Nephron progenitor cell (in vitro differentiated cells): ENCODE measurements at regions not wholly inside any gene's neighbourhood (a gene's known extent, or its start where the extent isn't known, plus 50 kb on each side); places are given as distances from the start of the nearest gene placed in this dataset.
A peak's percentile ranks its signal among the peaks of the same experiment; 100 is the strongest.

ENCODE experiments used
- DNase-seq: peaks from one replicate; pipeline ENCODE4 v3.0.0; 2021
- H3K27ac Mint-ChIP-seq: 2 replicates; pipeline ENCODE4 v1.8.0; 2021; ENCODE audit warnings: mild to moderate bottlenecking, moderate library complexity, mixed read lengths
- H3K27me3 Mint-ChIP-seq: 2 replicates; pipeline ENCODE4 v1.8.0; 2021; ENCODE audit warnings: mild to moderate bottlenecking, low read depth, mixed read lengths; ENCODE audit not compliant: poor library complexity
- H3K36me3 Mint-ChIP-seq: 2 replicates; pipeline ENCODE4 v1.8.0; 2021; ENCODE audit warnings: low read depth, mixed read lengths
- H3K4me1 Mint-ChIP-seq: 2 replicates; pipeline ENCODE4 v1.8.0; 2021; ENCODE audit warnings: mixed read lengths
- H3K4me3 Mint-ChIP-seq: 2 replicates; pipeline ENCODE4 v1.8.0; 2021; ENCODE audit warnings: mild to moderate bottlenecking, moderate library complexity, mixed read lengths
- H3K9me3 Mint-ChIP-seq: 2 replicates; pipeline ENCODE4 v1.8.0; 2021; ENCODE audit warnings: mild to moderate bottlenecking, moderate library complexity, mixed read lengths
- TF ChIP-seq, protein P1 (sequence below): fragments of 200-600 bp; sonication (generic); IDR thresholded peaks from 2 replicates; pipeline ENCODE4 v1.5.0; 2021; ENCODE audit warnings: antibody characterized with exemption

DNA sequence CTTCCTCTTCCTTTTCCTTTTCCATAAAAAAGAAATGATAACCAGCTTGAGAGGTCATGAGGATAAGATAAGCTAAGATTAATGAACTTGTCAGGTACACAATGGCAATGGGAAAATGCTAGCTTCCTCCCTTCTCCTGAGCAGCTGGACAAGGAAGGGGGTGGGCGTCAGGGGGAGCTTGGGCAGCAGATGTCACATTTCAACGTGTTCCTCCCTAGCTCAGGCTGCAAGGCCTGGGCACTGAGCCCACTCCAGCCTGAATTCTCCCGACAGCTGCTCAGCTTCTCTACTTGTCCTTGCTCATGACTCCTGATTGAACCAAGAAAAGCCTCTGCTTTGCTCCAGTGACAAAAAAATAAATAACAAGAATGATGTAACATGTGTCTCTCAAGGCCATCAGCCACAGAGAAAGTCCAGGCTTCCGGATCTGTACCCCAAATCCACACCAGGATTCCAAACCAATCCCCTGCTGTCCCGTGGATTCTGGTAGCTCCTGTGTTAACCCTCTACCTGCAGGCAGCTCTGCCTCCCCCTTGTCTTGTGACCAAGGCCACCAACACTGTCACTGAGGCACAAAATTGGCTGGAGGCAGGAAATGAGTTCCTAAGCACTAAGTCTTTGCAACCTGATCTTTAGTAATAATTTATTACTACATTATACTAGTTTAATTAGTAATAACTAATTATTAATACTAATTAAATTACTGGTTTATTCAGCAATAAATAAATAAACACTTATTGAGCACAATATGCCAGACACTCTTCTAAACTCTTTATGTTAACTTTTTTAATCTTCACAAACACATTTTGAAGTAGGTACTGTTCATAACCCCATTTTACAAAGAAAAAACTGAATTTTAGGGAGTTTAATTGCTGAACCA is 146.5 kb downstream of the CCDC34 start:
- Mint-ChIP-seq H3K4me1 (peaks cover 66% of the 10 kb centered on the region), H3K36me3 (peaks cover 16% of the 10 kb centered on the region), H3K9me3 (peaks cover 16% of the 10 kb centered on the region), H3K4me3 (peak overlapping the region; percentile 28), H3K27me3 (no peaks in the 10 kb centered on the region), H3K27ac (peak overlapping the region; percentile 93)
- DNase-seq, result no peak
- TF ChIP-seq, protein P1, sequence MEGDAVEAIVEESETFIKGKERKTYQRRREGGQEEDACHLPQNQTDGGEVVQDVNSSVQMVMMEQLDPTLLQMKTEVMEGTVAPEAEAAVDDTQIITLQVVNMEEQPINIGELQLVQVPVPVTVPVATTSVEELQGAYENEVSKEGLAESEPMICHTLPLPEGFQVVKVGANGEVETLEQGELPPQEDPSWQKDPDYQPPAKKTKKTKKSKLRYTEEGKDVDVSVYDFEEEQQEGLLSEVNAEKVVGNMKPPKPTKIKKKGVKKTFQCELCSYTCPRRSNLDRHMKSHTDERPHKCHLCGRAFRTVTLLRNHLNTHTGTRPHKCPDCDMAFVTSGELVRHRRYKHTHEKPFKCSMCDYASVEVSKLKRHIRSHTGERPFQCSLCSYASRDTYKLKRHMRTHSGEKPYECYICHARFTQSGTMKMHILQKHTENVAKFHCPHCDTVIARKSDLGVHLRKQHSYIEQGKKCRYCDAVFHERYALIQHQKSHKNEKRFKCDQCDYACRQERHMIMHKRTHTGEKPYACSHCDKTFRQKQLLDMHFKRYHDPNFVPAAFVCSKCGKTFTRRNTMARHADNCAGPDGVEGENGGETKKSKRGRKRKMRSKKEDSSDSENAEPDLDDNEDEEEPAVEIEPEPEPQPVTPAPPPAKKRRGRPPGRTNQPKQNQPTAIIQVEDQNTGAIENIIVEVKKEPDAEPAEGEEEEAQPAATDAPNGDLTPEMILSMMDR, result no peak

DNA sequence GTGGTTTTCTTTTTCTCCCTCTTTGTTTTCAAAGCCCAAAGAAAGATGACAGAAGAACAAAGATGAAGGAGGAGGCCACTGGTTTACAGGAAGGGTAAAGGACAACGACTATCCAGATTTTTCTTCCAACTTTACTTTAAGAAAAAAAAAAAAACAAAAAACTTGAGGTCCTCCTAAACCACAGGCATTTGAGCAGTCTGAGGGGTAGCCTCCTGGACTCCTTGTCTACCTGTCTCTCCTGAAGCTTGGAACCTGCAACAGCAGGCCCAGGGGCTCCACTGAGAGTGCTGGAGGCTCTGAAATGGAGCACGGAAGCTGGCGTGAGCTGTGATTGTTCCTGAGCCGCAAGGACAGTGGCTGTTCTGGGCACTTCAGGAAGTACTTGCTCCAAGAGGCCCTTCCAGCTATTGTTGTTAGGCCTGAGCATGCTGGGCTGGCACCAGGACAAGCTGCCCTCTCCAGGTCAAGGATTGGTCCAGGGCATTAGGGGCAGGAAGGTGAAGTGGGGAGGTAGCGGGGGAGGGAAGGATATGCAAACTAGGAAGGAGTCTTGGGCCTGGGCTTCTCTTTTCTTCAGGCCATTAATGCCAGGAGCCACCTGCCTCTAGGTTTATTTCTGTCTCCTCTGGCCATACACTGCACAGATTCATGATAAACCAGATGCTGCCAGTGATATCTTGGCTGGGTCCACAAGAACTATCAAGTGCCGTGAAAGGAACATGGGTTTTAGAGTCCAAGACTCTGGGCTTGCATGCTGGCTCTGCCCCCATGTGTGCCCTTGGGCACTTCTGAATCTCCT is 147.3 kb downstream of the CCDC34 start:
- Mint-ChIP-seq H3K36me3 (peaks cover 22% of the 10 kb centered on the region), H3K27ac (peak overlapping the region; percentile 93), H3K4me1 (peaks cover 66% of the 10 kb centered on the region), H3K4me3 (no peak overlapping the region), H3K27me3 (no peaks in the 10 kb centered on the region), H3K9me3 (peaks cover 16% of the 10 kb centered on the region)
- DNase-seq, result no peak
- TF ChIP-seq, protein P1, result no peak

DNA sequence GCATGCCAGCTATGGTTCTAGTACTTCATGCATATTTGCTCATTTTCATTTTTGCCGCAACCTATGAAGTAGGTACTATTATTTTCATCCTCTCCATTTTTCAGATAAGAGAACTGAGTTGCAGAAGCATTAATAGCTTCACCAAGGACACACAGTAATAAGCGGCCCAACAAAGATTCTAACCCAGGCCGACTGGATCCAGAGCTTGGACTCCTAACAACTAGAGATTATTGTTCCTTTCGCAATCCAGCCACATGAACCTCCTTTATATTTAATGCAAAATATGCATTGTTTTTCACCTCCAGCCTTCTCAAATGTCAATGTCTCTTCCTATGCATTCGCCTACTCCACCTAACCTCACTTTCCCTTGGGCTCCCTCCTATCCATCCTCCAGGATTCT is 148.3 kb downstream of the CCDC34 start:
- DNase-seq, result no peak
- H3K4me3 Mint-ChIP-seq, result no peak overlapping the region
- peaks cover 68% of the 10 kb centered on the region for H3K4me1 Mint-ChIP-seq
- H3K9me3 Mint-ChIP-seq, result peaks cover 15% of the 10 kb centered on the region
- no peak overlapping the region for H3K27ac Mint-ChIP-seq
- TF ChIP-seq, protein P1, result no peak
- peaks cover 27% of the 10 kb centered on the region for H3K36me3 Mint-ChIP-seq
- no peaks in the 10 kb centered on the region for H3K27me3 Mint-ChIP-seq

DNA sequence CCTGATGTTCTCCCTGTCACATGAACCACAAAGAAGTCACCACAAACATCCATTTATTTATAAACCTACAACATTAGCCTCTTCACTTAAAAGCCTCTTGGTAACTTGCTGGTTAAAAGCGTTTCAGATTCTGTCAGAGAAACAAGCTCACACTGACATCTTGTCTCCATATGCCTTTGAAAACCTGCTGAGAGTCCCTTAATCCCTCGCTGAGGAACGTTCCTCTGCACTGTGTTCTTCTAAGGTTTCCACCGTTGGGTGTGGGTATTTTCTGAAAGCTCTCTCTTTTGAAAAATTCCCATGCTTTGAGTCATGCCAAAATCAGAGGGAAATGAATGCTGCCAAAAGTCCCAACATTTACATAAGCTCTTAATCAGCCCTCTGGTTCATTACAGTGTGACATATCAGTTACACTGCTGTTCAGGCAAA is 149.8 kb downstream of the CCDC34 start:
- H3K4me3 Mint-ChIP-seq, result no peak overlapping the region
- peak overlapping the region; percentile 85 for H3K27ac Mint-ChIP-seq
- no peaks in the 10 kb centered on the region for H3K9me3 Mint-ChIP-seq
- H3K4me1 Mint-ChIP-seq, result peaks cover 58% of the 10 kb centered on the region
- H3K36me3 Mint-ChIP-seq, result peaks cover 39% of the 10 kb centered on the region
- TF ChIP-seq, protein P1, result no peak
- no peaks in the 10 kb centered on the region for H3K27me3 Mint-ChIP-seq
- no peak for DNase-seq

DNA sequence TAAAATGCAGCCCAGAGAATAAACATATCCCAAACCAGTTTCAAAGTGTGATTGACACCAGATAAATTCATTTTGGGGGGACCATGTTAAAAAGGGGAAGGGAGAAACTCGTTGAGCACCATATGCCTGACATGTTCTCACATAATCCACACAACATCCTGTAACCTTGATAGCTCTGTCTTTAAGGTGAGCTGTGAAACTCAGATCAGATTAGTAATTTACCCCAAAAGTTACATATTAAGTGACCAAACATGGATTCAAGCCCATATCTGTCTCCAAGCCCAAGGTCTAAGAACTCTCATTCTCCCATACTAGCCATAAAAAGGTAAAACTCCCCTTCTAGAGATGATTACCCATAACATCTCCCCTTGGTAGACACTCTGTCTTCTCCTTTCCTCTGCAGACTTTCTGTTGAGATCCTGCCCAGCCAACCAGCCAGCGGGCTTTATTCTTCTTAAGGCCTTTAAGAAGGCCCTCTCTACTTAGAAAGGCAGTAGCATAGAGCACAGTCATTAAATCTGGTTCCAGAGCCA is 150.7 kb downstream of the CCDC34 start:
- Mint-ChIP-seq H3K9me3 (peaks cover 4% of the 10 kb centered on the region), H3K4me3 (no peak overlapping the region), H3K4me1 (peaks cover 55% of the 10 kb centered on the region), H3K36me3 (peaks cover 43% of the 10 kb centered on the region), H3K27ac (peak overlapping the region; percentile 65), H3K27me3 (no peaks in the 10 kb centered on the region)
- no peak for DNase-seq
- TF ChIP-seq, protein P1, result no peak
